OCI-LY7 (cell line): ENCODE measurements at regions not wholly inside any gene's neighbourhood (a gene's known extent, or its start where the extent isn't known, plus 50 kb on each side); places are given as distances from the start of the nearest gene placed in this dataset.

ENCODE experiments used
- EZH2phosphoT487 ChIP-seq: fragments of 200-600 bp; sonication (generic); IDR thresholded peaks from 2 replicates; pipeline ENCODE4 v1.6.1; 2018; ENCODE audit warnings: low read depth, borderline replicate concordance, mild to moderate bottlenecking, mixed run types, antibody characterized with exemption, low read length, moderate library complexity, mixed read lengths
- TF ChIP-seq, protein P1 (sequence below): fragments of 200-600 bp; sonication (generic); conservative IDR thresholded peaks from 2 replicates; pipeline ENCODE4 v1.5.1; 2014; ENCODE audit warnings: mild to moderate bottlenecking, antibody characterized with exemption, low read length, moderate library complexity, mixed read lengths

DNA sequence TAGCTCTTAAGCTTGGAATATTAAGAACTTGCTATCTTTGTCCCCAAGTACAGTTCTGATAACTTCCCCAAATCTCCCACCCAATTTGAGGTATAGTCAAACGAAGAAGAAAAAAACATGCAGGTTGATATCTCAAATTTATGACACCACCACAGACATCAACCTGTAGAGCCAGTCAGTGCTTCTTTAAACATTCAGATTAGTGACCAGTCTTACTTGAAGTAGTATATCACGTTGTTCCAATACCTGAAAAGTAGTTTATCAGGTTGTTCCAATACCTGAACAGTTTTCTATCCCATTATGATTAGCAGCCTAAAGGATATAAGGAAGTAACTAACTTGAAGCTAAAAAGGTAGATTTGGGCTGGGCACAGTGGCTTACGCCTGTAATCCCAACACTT is 85.3 kb downstream of the ALDH8A1 start:
- TF ChIP-seq, protein P1, sequence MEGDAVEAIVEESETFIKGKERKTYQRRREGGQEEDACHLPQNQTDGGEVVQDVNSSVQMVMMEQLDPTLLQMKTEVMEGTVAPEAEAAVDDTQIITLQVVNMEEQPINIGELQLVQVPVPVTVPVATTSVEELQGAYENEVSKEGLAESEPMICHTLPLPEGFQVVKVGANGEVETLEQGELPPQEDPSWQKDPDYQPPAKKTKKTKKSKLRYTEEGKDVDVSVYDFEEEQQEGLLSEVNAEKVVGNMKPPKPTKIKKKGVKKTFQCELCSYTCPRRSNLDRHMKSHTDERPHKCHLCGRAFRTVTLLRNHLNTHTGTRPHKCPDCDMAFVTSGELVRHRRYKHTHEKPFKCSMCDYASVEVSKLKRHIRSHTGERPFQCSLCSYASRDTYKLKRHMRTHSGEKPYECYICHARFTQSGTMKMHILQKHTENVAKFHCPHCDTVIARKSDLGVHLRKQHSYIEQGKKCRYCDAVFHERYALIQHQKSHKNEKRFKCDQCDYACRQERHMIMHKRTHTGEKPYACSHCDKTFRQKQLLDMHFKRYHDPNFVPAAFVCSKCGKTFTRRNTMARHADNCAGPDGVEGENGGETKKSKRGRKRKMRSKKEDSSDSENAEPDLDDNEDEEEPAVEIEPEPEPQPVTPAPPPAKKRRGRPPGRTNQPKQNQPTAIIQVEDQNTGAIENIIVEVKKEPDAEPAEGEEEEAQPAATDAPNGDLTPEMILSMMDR: no peak
- TF ChIP-seq EZH2phosphoT487: no peak
